ENCODE measurements at regions not wholly inside any gene's neighbourhood (a gene's known extent, or its start where the extent isn't known, plus 50 kb on each side); places are given as distances from the start of the nearest gene placed in this dataset.

DNA sequence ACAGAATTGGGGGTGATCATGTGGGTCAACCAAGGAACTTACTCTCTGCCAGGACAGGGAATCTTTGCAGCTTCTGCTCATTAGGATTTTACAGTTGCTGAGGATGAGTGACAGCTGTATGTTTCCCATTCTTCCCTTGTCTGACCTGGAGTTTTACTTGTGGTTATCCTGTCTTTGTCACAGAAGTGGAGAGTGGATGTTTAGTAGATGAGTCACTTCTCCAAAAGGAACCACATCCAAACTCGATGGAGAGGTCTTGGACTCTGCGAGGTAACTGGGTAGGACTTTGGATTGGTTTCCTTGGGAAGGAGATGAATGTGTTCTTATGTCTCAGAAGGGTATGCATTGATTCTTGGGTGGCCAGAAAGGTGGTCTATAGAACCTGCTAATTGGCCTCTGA, 53.8 kb upstream of the USP44 start (continued):
- no peak for TF ChIP-seq RCOR1 (conservative IDR thresholded peaks at IDR 0.05; ENCODE audit: low read depth, low read length)

DNA sequence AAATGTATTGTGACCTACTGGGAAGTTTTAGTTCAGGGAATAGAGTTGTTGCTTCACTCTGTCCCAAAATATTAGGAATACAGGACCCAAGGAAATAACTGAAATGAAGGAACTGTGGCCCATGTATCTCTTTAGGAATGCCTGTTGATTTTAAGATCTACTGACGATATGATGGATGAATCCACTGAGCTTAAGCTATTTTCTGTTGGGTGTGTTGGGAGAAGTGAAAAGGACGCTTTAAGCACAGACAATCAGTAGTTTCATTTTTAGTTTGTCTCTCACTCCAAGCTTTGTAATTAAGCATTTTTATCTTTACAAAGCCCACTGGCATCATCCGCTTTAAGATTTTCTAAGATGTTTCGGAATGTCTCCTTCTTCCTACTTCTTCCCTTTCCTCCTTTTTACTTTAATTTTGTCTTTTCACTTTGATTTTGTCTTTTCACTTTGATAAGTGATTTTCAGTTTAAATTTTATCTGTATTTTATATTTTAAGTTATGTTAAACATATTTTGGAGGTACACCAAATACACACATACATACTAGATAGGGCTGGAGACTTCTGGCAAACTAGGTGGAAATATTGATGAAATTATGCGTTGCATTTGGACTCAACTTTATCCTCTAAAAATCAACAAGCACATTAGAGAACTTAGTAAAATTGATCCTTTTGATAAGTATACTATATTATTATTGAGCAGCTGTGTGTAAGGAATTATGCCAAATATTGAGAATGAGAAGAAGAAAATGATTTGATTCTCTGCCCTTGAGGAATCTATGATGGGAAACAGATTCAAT, 52.3 kb upstream of the USP44 start:
- 28% methylated on average over 5 of the region's 5 CpGs for WGBS (ENCODE audit: insufficient coverage, insufficient replicate concordance, low lambda C conversion rate, missing lambda C conversion rate)
- Histone ChIP-seq H3K4me2 (ENCODE audit: control insufficient read depth, insufficient read depth) (no peak overlapping the region), H3K9me3 (replicated peaks; ENCODE audit: control insufficient read depth, insufficient read depth, low read length) (no peaks in the 10 kb centered on the region), H2AFZ (ENCODE audit: control insufficient read depth, low read depth, low read length) (no peak overlapping the region), H3K27ac (ENCODE audit: control insufficient read depth, insufficient read depth) (no peak overlapping the region), H3K4me1 (ENCODE audit: control insufficient read depth, insufficient read depth, low read length) (no peaks in the 10 kb centered on the region), H3K27me3 (replicated peaks in 1 of 2; ENCODE audit: control insufficient read depth in 2 of 2, insufficient read depth in 2 of 2, low read length in 1 of 2) (peaks cover 0 to 2% of the 10 kb centered on the region in 2 experiments; a peak in 1 of 4 replicates), H3K9ac (ENCODE audit: control insufficient read depth, insufficient read depth, low read length) (no peak overlapping the region), H3K4me3 (no peak overlapping the region), H3K79me2 (ENCODE audit: control insufficient read depth, insufficient read depth, low read length) (no peaks in the 10 kb centered on the region), H3K36me3 (ENCODE audit: control insufficient read depth in 2 of 2, insufficient read depth in 2 of 2, low read length in 1 of 2) (no peaks in the 10 kb centered on the region), H4K20me1 (ENCODE audit: control insufficient read depth, insufficient read depth) (no peaks in the 10 kb centered on the region)
- TF ChIP-seq MYC (IDR thresholded peaks at IDR 0.05; ENCODE audit: insufficient read depth, insufficient read length, insufficient replicate concordance, low read length, severe bottlenecking) (no peak), PAX8 (IDR thresholded peaks at IDR 0.05) (no peak), E4F1 (IDR thresholded peaks at IDR 0.05; ENCODE audit: borderline replicate concordance, partially characterized antibody) (no peak), NR2F1 (conservative IDR thresholded peaks at IDR 0.05) (no peak), WRNIP1 (IDR thresholded peaks at IDR 0.05; ENCODE audit: borderline replicate concordance, low read depth, low read length) (no peak), TCF12 (IDR thresholded peaks at IDR 0.05; ENCODE audit: low read depth, low read length) (no peak), CEBPB (IDR thresholded peaks at IDR 0.05; ENCODE audit: borderline replicate concordance in 1 of 2, low read depth in 2 of 2, low read length in 2 of 2) (no peak), NR2C1 (IDR thresholded peaks at IDR 0.05) (no peak), YBX1 (IDR thresholded peaks at IDR 0.05) (no peak), MEF2A (IDR thresholded peaks at IDR 0.05; ENCODE audit: insufficient read depth, low read depth, low read length) (no peak)
- ChIA-PET RAD21 (ENCODE audit: unreplicated experiment) (no interaction called here), CTCF (no interaction called here), SMC1A (ENCODE audit: uncharacterized antibody, unreplicated experiment) (interaction anchor here (0.6 kb wide), 1 partner anchor 497 kb away, joined by 3 read pairs; no protein-coding TSS in a partner anchor), POLR2A (no interaction called here)
- in situ Hi-C loops (cut with MboI) (no loop called here), intact Hi-C loops (cut with micrococcal nuclease; ENCODE audit: unreplicated experiment) (no loop called here)
- no TSS peak for BruUV-seq (replicated peaks)
- ATAC-seq (no peak), FAIRE-seq (no peak), DNase-seq (ENCODE audit: low read depth, low spot score) (no peak)
